OCI-LY3 (cell line): ENCODE measurements at regions not wholly inside any gene's neighbourhood (a gene's known extent, or its start where the extent isn't known, plus 50 kb on each side); places are given as distances from the start of the nearest gene placed in this dataset.

Experiments used
- H2AFZ ChIP-seq: fragments of 200-600, 300-600 bp; shearing (Covaris generic); 2 replicates; pipeline ENCODE4 v1.6.0; 2014; ENCODE audit warnings: antibody characterized with exemption, low read depth, low read length
- H3K27ac ChIP-seq: fragments of 200-600, 300-600 bp; sonication (generic); 2 replicates; pipeline ENCODE4 v1.5.1; 2014; ENCODE audit warnings: mild to moderate bottlenecking, low read length, moderate library complexity, mixed read lengths
- H3K27me3 ChIP-seq: fragments of 200-600, 300-600 bp; sonication (generic); 2 replicates; pipeline ENCODE4 v1.6.1; 2014; ENCODE audit warnings: low read depth, low read length, mixed read lengths
- H3K36me3 ChIP-seq: fragments of 200-600, 300-600 bp; sonication (generic); replicated peaks from 2 replicates; pipeline ENCODE3; 2014; ENCODE audit warnings: low read depth, low read length, mixed read lengths
- H3K4me1 ChIP-seq: fragments of 300-600, 200-600 bp; sonication (generic); 2 replicates; pipeline ENCODE4 v1.6.1; 2014; ENCODE audit warnings: low read length, mixed read lengths
- H3K4me2 ChIP-seq: fragments of 200-600, 300-600 bp; sonication (generic); 2 replicates; pipeline ENCODE4 v1.6.1; 2014; ENCODE audit warnings: low read length, mixed read lengths
- H3K4me3 ChIP-seq: fragments of 300-600, 200-600 bp; sonication (generic); 2 replicates; pipeline ENCODE4 v1.5.1; 2014; ENCODE audit warnings: antibody characterized with exemption, mild to moderate bottlenecking, low read length, moderate library complexity
- H3K79me2 ChIP-seq: fragments of 300-600, 200-600 bp; shearing (Covaris generic); 2 replicates; pipeline ENCODE4 v1.6.1; 2014; ENCODE audit warnings: mild to moderate bottlenecking, low read length, mixed read lengths
- H3K9ac ChIP-seq: fragments of 300-600, 200-600 bp; shearing (Covaris generic); 2 replicates; pipeline ENCODE4 v1.6.0; 2014; ENCODE audit warnings: mild to moderate bottlenecking, low read length, moderate library complexity
- H3K9me3 ChIP-seq: fragments of 200-600, 300-600 bp; shearing (Covaris generic); 2 replicates; pipeline ENCODE4 v1.6.1; 2014; ENCODE audit warnings: low read length, mixed read lengths; ENCODE audit not compliant: insufficient read depth
- H4K20me1 ChIP-seq: fragments of 200-600, 300-600 bp; sonication (generic); 2 replicates; pipeline ENCODE4 v1.6.1; 2016; ENCODE audit warnings: low read length, mixed read lengths; ENCODE audit not compliant: insufficient read depth
- EZH2phosphoT487 ChIP-seq: fragments of 200-600 bp; shearing (Covaris generic); IDR thresholded peaks from 2 replicates; pipeline ENCODE4 v1.6.1; 2018; ENCODE audit warnings: antibody characterized with exemption, mixed run types, low read depth
- TF ChIP-seq, protein P1 (sequence below): fragments of 200-600, 300-600 bp; sonication (generic); IDR thresholded peaks from 2 replicates; pipeline ENCODE4 v1.5.1; 2014; ENCODE audit warnings: antibody characterized with exemption, low read length, low read depth

GRCh38 chr4:82057990-82058544 is 315.7 kb downstream of the HNRNPD start:
- Histone ChIP-seq H2AFZ (no peak overlapping the region), H3K9me3 (no peaks in the 10 kb centered on the region), H3K27ac (no peak overlapping the region), H3K79me2 (no peaks in the 10 kb centered on the region), H3K4me1 (no peaks in the 10 kb centered on the region), H3K4me3 (no peak overlapping the region), H3K27me3 (peaks cover 3% of the 10 kb centered on the region; the same call in 1 of the 2 replicates), H3K9ac (no peak overlapping the region), H3K4me2 (no peak overlapping the region), H3K36me3 (no peaks in the 10 kb centered on the region), H4K20me1 (no peaks in the 10 kb centered on the region)
- no peak for TF ChIP-seq EZH2phosphoT487
- TF ChIP-seq, protein P1, sequence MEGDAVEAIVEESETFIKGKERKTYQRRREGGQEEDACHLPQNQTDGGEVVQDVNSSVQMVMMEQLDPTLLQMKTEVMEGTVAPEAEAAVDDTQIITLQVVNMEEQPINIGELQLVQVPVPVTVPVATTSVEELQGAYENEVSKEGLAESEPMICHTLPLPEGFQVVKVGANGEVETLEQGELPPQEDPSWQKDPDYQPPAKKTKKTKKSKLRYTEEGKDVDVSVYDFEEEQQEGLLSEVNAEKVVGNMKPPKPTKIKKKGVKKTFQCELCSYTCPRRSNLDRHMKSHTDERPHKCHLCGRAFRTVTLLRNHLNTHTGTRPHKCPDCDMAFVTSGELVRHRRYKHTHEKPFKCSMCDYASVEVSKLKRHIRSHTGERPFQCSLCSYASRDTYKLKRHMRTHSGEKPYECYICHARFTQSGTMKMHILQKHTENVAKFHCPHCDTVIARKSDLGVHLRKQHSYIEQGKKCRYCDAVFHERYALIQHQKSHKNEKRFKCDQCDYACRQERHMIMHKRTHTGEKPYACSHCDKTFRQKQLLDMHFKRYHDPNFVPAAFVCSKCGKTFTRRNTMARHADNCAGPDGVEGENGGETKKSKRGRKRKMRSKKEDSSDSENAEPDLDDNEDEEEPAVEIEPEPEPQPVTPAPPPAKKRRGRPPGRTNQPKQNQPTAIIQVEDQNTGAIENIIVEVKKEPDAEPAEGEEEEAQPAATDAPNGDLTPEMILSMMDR: no peak

DNA sequence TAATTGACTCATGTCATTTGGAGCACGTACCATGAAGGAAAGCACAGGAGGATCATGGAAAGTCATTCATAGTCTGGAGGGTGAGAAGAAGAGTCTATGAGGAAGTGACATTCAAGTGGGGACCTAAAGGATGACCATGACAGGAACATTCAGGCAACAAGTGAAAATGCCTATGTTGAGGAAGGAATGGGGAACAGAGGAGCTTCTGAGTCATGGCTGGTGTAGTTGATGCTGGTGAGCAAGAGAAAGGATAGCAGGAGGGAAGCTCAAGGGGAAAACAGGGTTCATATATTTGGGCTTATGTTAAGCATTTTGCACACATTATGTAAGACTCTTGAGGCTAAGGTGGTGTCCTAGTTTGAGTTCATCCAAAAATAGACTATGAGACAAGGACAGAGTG is 318.6 kb downstream of the HNRNPD start:
- no peak overlapping the region for H3K9ac ChIP-seq
- H3K4me1 ChIP-seq: no peaks in the 10 kb centered on the region
- H3K4me2 ChIP-seq: no peak overlapping the region
- no peak overlapping the region for H2AFZ ChIP-seq
- no peak overlapping the region for H3K4me3 ChIP-seq
- no peak overlapping the region for H3K27ac ChIP-seq
- H4K20me1 ChIP-seq: no peaks in the 10 kb centered on the region
- H3K79me2 ChIP-seq: no peaks in the 10 kb centered on the region
- H3K9me3 ChIP-seq: no peaks in the 10 kb centered on the region
- no peaks in the 10 kb centered on the region for H3K36me3 ChIP-seq
- peaks cover under 1% of the 10 kb centered on the region; the same call in 1 of the 2 replicates for H3K27me3 ChIP-seq
- TF ChIP-seq EZH2phosphoT487: no peak
- TF ChIP-seq, protein P1: no peak

GRCh38 chr4:82053396-82053795 is 320.4 kb downstream of the HNRNPD start:
- Histone ChIP-seq H3K79me2 (no peaks in the 10 kb centered on the region), H3K4me3 (no peak overlapping the region), H4K20me1 (no peaks in the 10 kb centered on the region), H3K9ac (no peak overlapping the region), H3K4me1 (no peaks in the 10 kb centered on the region), H3K36me3 (no peaks in the 10 kb centered on the region), H3K4me2 (no peak overlapping the region), H2AFZ (no peak overlapping the region), H3K27me3 (no peaks in the 10 kb centered on the region; the same call in 1 of the 2 replicates), H3K27ac (no peak overlapping the region), H3K9me3 (no peaks in the 10 kb centered on the region)
- TF ChIP-seq, protein P1: no peak
- no peak for TF ChIP-seq EZH2phosphoT487

GRCh38 chr4:82050796-82051195 is 323.0 kb downstream of the HNRNPD start:
- H3K4me3 ChIP-seq: no peak overlapping the region
- H3K27me3 ChIP-seq: no peaks in the 10 kb centered on the region
- H3K9me3 ChIP-seq: no peaks in the 10 kb centered on the region
- no peak overlapping the region for H2AFZ ChIP-seq
- H3K36me3 ChIP-seq: no peaks in the 10 kb centered on the region
- no peak overlapping the region for H3K9ac ChIP-seq
- no peaks in the 10 kb centered on the region for H3K4me1 ChIP-seq
- no peaks in the 10 kb centered on the region for H3K79me2 ChIP-seq
- H3K4me2 ChIP-seq: no peak overlapping the region
- TF ChIP-seq EZH2phosphoT487: no peak
- TF ChIP-seq, protein P1: no peak
- H3K27ac ChIP-seq: no peak overlapping the region
- H4K20me1 ChIP-seq: no peaks in the 10 kb centered on the region
